HCT116 (cell line): ENCODE measurements at regions not wholly inside any gene's neighbourhood (a gene's known extent, or its start where the extent isn't known, plus 50 kb on each side); places are given as distances from the start of the nearest gene placed in this dataset.

Source experiments
- ATAC-seq: fragments of 200-7000 bp; cut with Tn5 transposase; 2 replicates; pipeline ENCODE4 v1.9.1; 2020; ENCODE audit warnings: mild to moderate bottlenecking, moderate library complexity
- BruUV-seq: library from RNA; stranded (reverse); fragments of 400-500 nt; replicated peaks from 2 replicates; lab custom pipeline; 2021; lab: Mats Ljungman, UMichigan
- CTCF ChIA-PET: fragments of 300-600 bp; sonication (Branson Sonifier 250); formaldehyde crosslinking; loops from one replicate; lab custom pipeline; 2021; ENCODE audit warnings: antibody characterized with exemption; lab: Charles Lee
- POLR2A ChIA-PET: fragments of 300-600, 350-600 bp; sonication (Branson Sonifier 250); formaldehyde crosslinking; loops from one replicate; lab custom pipeline; 2021; ENCODE audit warnings: antibody characterized with exemption; lab: Charles Lee
- RAD21 ChIA-PET, 2 experiments: fragments of 300-600 bp; sonication (Branson Sonifier 250); formaldehyde crosslinking; loops; one replicate each; lab custom pipeline; 2023; ENCODE audit warnings: low total read pairs in 2 of 2; ENCODE audit not compliant: uncharacterized antibody in 2 of 2, unreplicated experiment in 2 of 2, low non-redundant PET in 1 of 2; lab: Charles Lee
- DNase-seq: peaks from one replicate; pipeline ENCODE4 v3.0.0-alpha.2; 2010; ENCODE audit warnings: low read depth, low spot score
- H2AFZ ChIP-seq: fragments of 200-600 bp; shearing (Covaris generic), sonication (generic); 2 replicates; pipeline ENCODE4 v1.6.1; 2017; ENCODE audit warnings: low read depth, mixed run types, mixed read lengths, antibody characterized with exemption, low read length; ENCODE audit not compliant: poor library complexity, severe bottlenecking
- H3K27ac ChIP-seq: 2 replicates; pipeline ENCODE4 v1.5.1; 2012; ENCODE audit warnings: low read depth, low read length
- H3K27me3 ChIP-seq: fragments of 200-600 bp; sonication (generic); 2 replicates; pipeline ENCODE4 v1.6.1; 2016; ENCODE audit warnings: mixed run types, low read length, mixed read lengths; ENCODE audit not compliant: insufficient read depth
- H3K36me3 ChIP-seq, 2 experiments: fragments of 200-500 bp in 1 of 2; fragments of 200-600 bp in 1 of 2; sonication (Bioruptor generic) in 1 of 2; sonication (generic) in 1 of 2; 2 replicates each; pipeline versions ENCODE4 v1.5.1 to v1.6.1; 2014 to 2016; ENCODE audit warnings: low read length in 2 of 2, inconsistent platforms in 1 of 2, mixed read lengths in 1 of 2, mixed run types in 1 of 2; ENCODE audit not compliant: insufficient read depth in 2 of 2, control insufficient read depth in 1 of 2
- H3K4me1 ChIP-seq, 2 experiments: fragments of 200-600 bp in 1 of 2; sonication (generic) in 1 of 2; 2 replicates each; pipeline versions ENCODE4 v1.5.1 to v1.6.1; 2012 to 2017; ENCODE audit warnings: low read length in 2 of 2, inconsistent platforms in 1 of 2, mild to moderate bottlenecking in 1 of 2, mixed read lengths in 1 of 2, mixed run types in 1 of 2, moderate library complexity in 1 of 2; ENCODE audit not compliant: insufficient read depth in 2 of 2, control insufficient read depth in 1 of 2
- H3K4me2 ChIP-seq: fragments of 200-600 bp; sonication (generic); 2 replicates; pipeline ENCODE4 v1.6.1; 2017; ENCODE audit warnings: mixed run types, low read length, mixed read lengths
- H3K4me3 ChIP-seq, 2 experiments: fragments of 200-600 bp in 1 of 2; sonication (generic) in 1 of 2; replicated peaks in 1 of 2; 2 replicates each; pipeline ENCODE4 v1.5.1; 2011 to 2016; ENCODE audit warnings: low read length in 2 of 2, control low read depth in 1 of 2, low read depth in 1 of 2, mild to moderate bottlenecking in 1 of 2, mixed read lengths in 1 of 2, mixed run types in 1 of 2
- H3K79me2 ChIP-seq: fragments of 200-600 bp; sonication (generic); 2 replicates; pipeline ENCODE4 v1.6.1; 2017; ENCODE audit warnings: mild to moderate bottlenecking, mixed run types, low read length, moderate library complexity, mixed read lengths; ENCODE audit not compliant: insufficient read depth
- H3K9ac ChIP-seq: fragments of 200-600 bp; sonication (generic); 2 replicates; pipeline ENCODE4 v1.6.1; 2016; ENCODE audit warnings: low read length, mixed read lengths
- H3K9me2 ChIP-seq: fragments of 200-600 bp; sonication (generic), shearing (Covaris generic); 2 replicates; pipeline ENCODE4 v1.6.1; 2017; ENCODE audit warnings: mixed run types, mild to moderate bottlenecking, moderate library complexity; ENCODE audit not compliant: insufficient read depth
- H3K9me3 ChIP-seq, 2 experiments: fragments of 200-500 bp in 1 of 2; fragments of 200-600 bp in 1 of 2; sonication (Bioruptor generic) in 1 of 2; sonication (generic) in 1 of 2; 2 replicates each; pipeline ENCODE4 v1.6.1; 2014 to 2017; ENCODE audit warnings: low read length in 2 of 2, mixed read lengths in 2 of 2, inconsistent platforms in 1 of 2, low read depth in 1 of 2, mild to moderate bottlenecking in 1 of 2, mixed run types in 1 of 2, moderate library complexity in 1 of 2; ENCODE audit not compliant: control insufficient read depth in 1 of 2, insufficient read depth in 1 of 2
- H4K20me1 ChIP-seq: fragments of 200-600 bp; sonication (generic), shearing (Covaris generic); 2 replicates; pipeline ENCODE4 v1.6.1; 2017; ENCODE audit warnings: mixed run types, mild to moderate bottlenecking, moderate library complexity; ENCODE audit not compliant: insufficient read depth
- CEBPB ChIP-seq: IDR thresholded peaks from 2 replicates; pipeline ENCODE4 v1.6.1; 2012; ENCODE audit warnings: low read depth
- EGR1 ChIP-seq: IDR thresholded peaks from 2 replicates; pipeline ENCODE4 v1.6.1; 2012; ENCODE audit warnings: low read depth
- ELF1 ChIP-seq: IDR thresholded peaks from 2 replicates; pipeline ENCODE4 v1.6.1; 2012; ENCODE audit warnings: low read depth, borderline replicate concordance
- EZH2 ChIP-seq: fragments of 200-600 bp; sonication (generic); IDR thresholded peaks from 2 replicates; pipeline ENCODE4 v1.6.1; 2017; ENCODE audit warnings: antibody characterized with exemption, mixed run types
- FOSL1 ChIP-seq: IDR thresholded peaks from 2 replicates; pipeline ENCODE4 v1.6.1; 2012; ENCODE audit warnings: low read depth
- POLR2A ChIP-seq: IDR thresholded peaks from 2 replicates; pipeline ENCODE4 v1.7.0; 2011; ENCODE audit warnings: borderline replicate concordance; ENCODE audit not compliant: insufficient read depth, insufficient read length; ENCODE audit errors: extremely low read depth
- POLR2AphosphoS5 ChIP-seq: IDR thresholded peaks from 2 replicates; pipeline ENCODE4 v1.6.1; 2011; ENCODE audit warnings: mild to moderate bottlenecking, low read depth, low read length, moderate library complexity
- RAD21 ChIP-seq: IDR thresholded peaks from 2 replicates; pipeline ENCODE4 v1.6.1; 2012; ENCODE audit warnings: low read depth, mild to moderate bottlenecking
- SIN3A ChIP-seq: IDR thresholded peaks from 2 replicates; pipeline ENCODE4 v1.6.1; 2012; ENCODE audit warnings: low read depth
- SRF ChIP-seq: IDR thresholded peaks from 2 replicates; pipeline ENCODE4 v1.6.1; 2012; ENCODE audit warnings: low read depth
- TCF7L2 ChIP-seq: IDR thresholded peaks from 2 replicates; pipeline ENCODE4 v1.7.0; 2011; ENCODE audit warnings: borderline replicate concordance, inconsistent platforms; ENCODE audit not compliant: insufficient read depth, insufficient read length; ENCODE audit errors: extremely low read depth
- YY1 ChIP-seq: IDR thresholded peaks from 2 replicates; pipeline ENCODE4 v1.6.1; 2011; ENCODE audit warnings: low read length, low read depth, moderate library complexity, mild to moderate bottlenecking; ENCODE audit not compliant: insufficient replicate concordance; ENCODE audit errors: extremely low read depth
- ZFX ChIP-seq: fragments of 450-650 bp; IDR thresholded peaks from 2 replicates; pipeline ENCODE4 v1.6.1; 2017
- intact Hi-C: fragments of 100-400 bp; cut with micrococcal nuclease; formaldehyde crosslinking; loops from 2 replicates; pipeline ENCODE4 v1.10.0; 2022
- TF ChIP-seq, protein P1 (sequence below): IDR thresholded peaks from 2 replicates; pipeline ENCODE4 v1.6.1; 2011; ENCODE audit warnings: mild to moderate bottlenecking, low read length, moderate library complexity; ENCODE audit not compliant: insufficient replicate concordance; ENCODE audit errors: extremely low read depth

GRCh38 chr15:72908713-72909112, 125.2 kb upstream of the ADPGK start:
- ChIA-PET RAD21 (no interaction called here), POLR2A (no interaction called here), CTCF (no interaction called here)
- no peak overlapping the region for H3K4me2 ChIP-seq
- H3K9me3 ChIP-seq = no peaks in the 10 kb centered on the region
- ATAC-seq (no peak), DNase-seq (no peak)
- H3K27me3 ChIP-seq = no peaks in the 10 kb centered on the region
- H3K27ac ChIP-seq = no peak overlapping the region
- no peaks in the 10 kb centered on the region for H4K20me1 ChIP-seq
- no TSS peak for BruUV-seq
- no peaks in the 10 kb centered on the region for H3K36me3 ChIP-seq
- no peak overlapping the region for H2AFZ ChIP-seq
- H3K4me1 ChIP-seq = no peaks in the 10 kb centered on the region
- H3K9ac ChIP-seq = no peak overlapping the region
- no peak for TF ChIP-seq SIN3A
- no peak for TF ChIP-seq ELF1
- no peak for TF ChIP-seq CEBPB
- no peak for TF ChIP-seq POLR2A
- TF ChIP-seq SRF = no peak
- no peak for TF ChIP-seq EZH2
- TF ChIP-seq TCF7L2 = no peak
- no peak for TF ChIP-seq EGR1
- no peak for TF ChIP-seq ZFX
- no peak for TF ChIP-seq RAD21
- TF ChIP-seq YY1 = no peak
- TF ChIP-seq POLR2AphosphoS5 = no peak
- TF ChIP-seq FOSL1 = no peak
- TF ChIP-seq, protein P1, sequence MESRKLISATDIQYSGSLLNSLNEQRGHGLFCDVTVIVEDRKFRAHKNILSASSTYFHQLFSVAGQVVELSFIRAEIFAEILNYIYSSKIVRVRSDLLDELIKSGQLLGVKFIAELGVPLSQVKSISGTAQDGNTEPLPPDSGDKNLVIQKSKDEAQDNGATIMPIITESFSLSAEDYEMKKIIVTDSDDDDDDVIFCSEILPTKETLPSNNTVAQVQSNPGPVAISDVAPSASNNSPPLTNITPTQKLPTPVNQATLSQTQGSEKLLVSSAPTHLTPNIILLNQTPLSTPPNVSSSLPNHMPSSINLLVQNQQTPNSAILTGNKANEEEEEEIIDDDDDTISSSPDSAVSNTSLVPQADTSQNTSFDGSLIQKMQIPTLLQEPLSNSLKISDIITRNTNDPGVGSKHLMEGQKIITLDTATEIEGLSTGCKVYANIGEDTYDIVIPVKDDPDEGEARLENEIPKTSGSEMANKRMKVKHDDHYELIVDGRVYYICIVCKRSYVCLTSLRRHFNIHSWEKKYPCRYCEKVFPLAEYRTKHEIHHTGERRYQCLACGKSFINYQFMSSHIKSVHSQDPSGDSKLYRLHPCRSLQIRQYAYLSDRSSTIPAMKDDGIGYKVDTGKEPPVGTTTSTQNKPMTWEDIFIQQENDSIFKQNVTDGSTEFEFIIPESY = no peak
- intact Hi-C loops = no loop called here
- no peaks in the 10 kb centered on the region for H3K79me2 ChIP-seq
- H3K9me2 ChIP-seq = no peaks in the 10 kb centered on the region
- H3K4me3 ChIP-seq = no peak overlapping the region
